IPS-15b (cell line): ENCODE measurements at regions not wholly inside any gene's neighbourhood (a gene's known extent, or its start where the extent isn't known, plus 50 kb on each side); places are given as distances from the start of the nearest gene placed in this dataset.

Experiments
- H3K27me3 ChIP-seq: one replicate; pipeline ENCODE4 v1.6.1; 2013; ENCODE audit warnings: low read length; ENCODE audit not compliant: control insufficient read depth, insufficient read depth
- H3K36me3 ChIP-seq: one replicate; pipeline ENCODE4 v1.6.1; 2013; ENCODE audit warnings: low read length; ENCODE audit not compliant: control insufficient read depth, insufficient read depth
- H3K4me1 ChIP-seq: one replicate; pipeline ENCODE4 v1.6.1; 2013; ENCODE audit warnings: mild to moderate bottlenecking, low read length; ENCODE audit not compliant: control insufficient read depth, insufficient read depth
- H3K4me3 ChIP-seq: one replicate; pipeline ENCODE4 v1.5.1; 2013; ENCODE audit warnings: low read depth, low read length
- H3K9ac ChIP-seq: one replicate; pipeline ENCODE4 v1.6.1; 2013; ENCODE audit warnings: low read depth, mild to moderate bottlenecking, low read length
- H3K9me3 ChIP-seq: one replicate; pipeline ENCODE4 v1.6.1; 2013; ENCODE audit warnings: mild to moderate bottlenecking, low read length; ENCODE audit not compliant: control insufficient read depth, insufficient read depth

- Histone ChIP-seq H3K4me3 (no peak overlapping the region), H3K27me3 (no peaks in the 10 kb centered on the region), H3K9me3 (no peaks in the 10 kb centered on the region), H3K36me3 (no peaks in the 10 kb centered on the region), H3K4me1 (peaks cover 21% of the 10 kb centered on the region), H3K9ac (no peak overlapping the region)
These were observed 633.4 kb upstream of the EPHA7 start for GRCh38 chr6:94052749-94053148.

GRCh38 chr6:94050515-94050914, 631.2 kb upstream of the EPHA7 start:
- Histone ChIP-seq H3K4me3 (no peak overlapping the region), H3K9me3 (no peaks in the 10 kb centered on the region), H3K27me3 (no peaks in the 10 kb centered on the region), H3K4me1 (peaks cover 25% of the 10 kb centered on the region), H3K9ac (no peak overlapping the region), H3K36me3 (no peaks in the 10 kb centered on the region)

- Histone ChIP-seq H3K4me1 (peaks cover 34% of the 10 kb centered on the region), H3K36me3 (no peaks in the 10 kb centered on the region), H3K9ac (no peak overlapping the region), H3K27me3 (no peaks in the 10 kb centered on the region), H3K9me3 (no peaks in the 10 kb centered on the region), H3K4me3 (no peak overlapping the region)
These were observed 629.6 kb upstream of the EPHA7 start for GRCh38 chr6:94049001-94049400.

- Histone ChIP-seq H3K9ac (no peak overlapping the region), H3K4me3 (no peak overlapping the region), H3K9me3 (no peaks in the 10 kb centered on the region), H3K27me3 (no peaks in the 10 kb centered on the region), H3K4me1 (peaks cover 29% of the 10 kb centered on the region), H3K36me3 (no peaks in the 10 kb centered on the region)
These were observed 625.9 kb upstream of the EPHA7 start for GRCh38 chr6:94045099-94045829.

- Histone ChIP-seq H3K9ac (no peak overlapping the region), H3K4me1 (peaks cover 15% of the 10 kb centered on the region), H3K4me3 (no peak overlapping the region), H3K9me3 (peaks cover 1% of the 10 kb centered on the region), H3K36me3 (no peaks in the 10 kb centered on the region), H3K27me3 (no peaks in the 10 kb centered on the region)
These were observed 622.8 kb upstream of the EPHA7 start for GRCh38 chr6:94041945-94042709.

GRCh38 chr6:94036024-94036423, 616.7 kb upstream of the EPHA7 start:
- Histone ChIP-seq H3K27me3 (no peaks in the 10 kb centered on the region), H3K4me3 (no peak overlapping the region), H3K4me1 (no peaks in the 10 kb centered on the region), H3K36me3 (no peaks in the 10 kb centered on the region), H3K9me3 (peaks cover 14% of the 10 kb centered on the region), H3K9ac (no peak overlapping the region)

- H3K36me3 ChIP-seq: no peaks in the 10 kb centered on the region
- no peaks in the 10 kb centered on the region for H3K27me3 ChIP-seq
- no peak overlapping the region for H3K4me3 ChIP-seq
- H3K9ac ChIP-seq: no peak overlapping the region
- H3K4me1 ChIP-seq: no peaks in the 10 kb centered on the region
- no peaks in the 10 kb centered on the region for H3K9me3 ChIP-seq
These were observed 608.0 kb upstream of the EPHA7 start for GRCh38 chr6:94027374-94027773.

GRCh38 chr6:94026575-94026974, 607.2 kb upstream of the EPHA7 start:
- no peaks in the 10 kb centered on the region for H3K4me1 ChIP-seq

GRCh38 chr6:94005835-94006234, 586.5 kb upstream of the EPHA7 start:
- H3K4me1 ChIP-seq: no peaks in the 10 kb centered on the region
- no peak overlapping the region for H3K9ac ChIP-seq
- H3K9me3 ChIP-seq: no peaks in the 10 kb centered on the region
- H3K4me3 ChIP-seq: no peak overlapping the region
- no peaks in the 10 kb centered on the region for H3K36me3 ChIP-seq
- no peaks in the 10 kb centered on the region for H3K27me3 ChIP-seq

More at GRCh38 chr6:94026575-94026974, 607.2 kb upstream of the EPHA7 start:
- Histone ChIP-seq H3K9me3 (no peaks in the 10 kb centered on the region), H3K4me3 (no peak overlapping the region), H3K9ac (no peak overlapping the region), H3K36me3 (no peaks in the 10 kb centered on the region), H3K27me3 (no peaks in the 10 kb centered on the region)

- H3K36me3 ChIP-seq: no peaks in the 10 kb centered on the region
- H3K9ac ChIP-seq: no peak overlapping the region
- H3K4me1 ChIP-seq: no peaks in the 10 kb centered on the region
- H3K27me3 ChIP-seq: no peaks in the 10 kb centered on the region
- no peaks in the 10 kb centered on the region for H3K9me3 ChIP-seq
- no peak overlapping the region for H3K4me3 ChIP-seq
These were observed 573.6 kb upstream of the EPHA7 start for GRCh38 chr6:93992976-93993375.

GRCh38 chr6:93989630-93990029, 570.3 kb upstream of the EPHA7 start:
- no peak overlapping the region for H3K4me3 ChIP-seq
- no peaks in the 10 kb centered on the region for H3K4me1 ChIP-seq
- H3K27me3 ChIP-seq: no peaks in the 10 kb centered on the region
- no peaks in the 10 kb centered on the region for H3K9me3 ChIP-seq
- no peak overlapping the region for H3K9ac ChIP-seq
- no peaks in the 10 kb centered on the region for H3K36me3 ChIP-seq

- Histone ChIP-seq H3K27me3 (no peaks in the 10 kb centered on the region), H3K4me1 (no peaks in the 10 kb centered on the region), H3K4me3 (no peak overlapping the region), H3K36me3 (no peaks in the 10 kb centered on the region), H3K9ac (no peak overlapping the region), H3K9me3 (no peaks in the 10 kb centered on the region)
These were observed 566.6 kb upstream of the EPHA7 start for GRCh38 chr6:93985953-93986352.
